HCT116 (cell line): ENCODE measurements at regions not wholly inside any gene's neighbourhood (a gene's known extent, or its start where the extent isn't known, plus 50 kb on each side); places are given as distances from the start of the nearest gene placed in this dataset.

Experiments used
- ATAC-seq: fragments of 200-7000 bp; cut with Tn5 transposase; 2 replicates; pipeline ENCODE4 v1.9.1; 2020; ENCODE audit warnings: mild to moderate bottlenecking, moderate library complexity
- BruUV-seq: library from RNA; stranded (reverse); fragments of 400-500 nt; replicated peaks from 2 replicates; lab custom pipeline; 2021; lab: Mats Ljungman, UMichigan
- CTCF ChIA-PET: fragments of 300-600 bp; sonication (Branson Sonifier 250); formaldehyde crosslinking; loops from one replicate; lab custom pipeline; 2021; ENCODE audit warnings: antibody characterized with exemption; lab: Charles Lee
- POLR2A ChIA-PET: fragments of 300-600, 350-600 bp; sonication (Branson Sonifier 250); formaldehyde crosslinking; loops from one replicate; lab custom pipeline; 2021; ENCODE audit warnings: antibody characterized with exemption; lab: Charles Lee
- RAD21 ChIA-PET, 2 experiments: fragments of 300-600 bp; sonication (Branson Sonifier 250); formaldehyde crosslinking; loops; one replicate each; lab custom pipeline; 2023; ENCODE audit warnings: low total read pairs in 2 of 2; ENCODE audit not compliant: uncharacterized antibody in 2 of 2, unreplicated experiment in 2 of 2, low non-redundant PET in 1 of 2; lab: Charles Lee
- DNase-seq: peaks from one replicate; pipeline ENCODE4 v3.0.0-alpha.2; 2010; ENCODE audit warnings: low read depth, low spot score
- H2AFZ ChIP-seq: fragments of 200-600 bp; shearing (Covaris generic), sonication (generic); 2 replicates; pipeline ENCODE4 v1.6.1; 2017; ENCODE audit warnings: low read depth, mixed run types, mixed read lengths, antibody characterized with exemption, low read length; ENCODE audit not compliant: poor library complexity, severe bottlenecking
- H3K27ac ChIP-seq: 2 replicates; pipeline ENCODE4 v1.5.1; 2012; ENCODE audit warnings: low read depth, low read length
- H3K27me3 ChIP-seq: fragments of 200-600 bp; sonication (generic); 2 replicates; pipeline ENCODE4 v1.6.1; 2016; ENCODE audit warnings: mixed run types, low read length, mixed read lengths; ENCODE audit not compliant: insufficient read depth
- H3K36me3 ChIP-seq, 2 experiments: fragments of 200-500 bp in 1 of 2; fragments of 200-600 bp in 1 of 2; sonication (Bioruptor generic) in 1 of 2; sonication (generic) in 1 of 2; 2 replicates each; pipeline versions ENCODE4 v1.5.1 to v1.6.1; 2014 to 2016; ENCODE audit warnings: low read length in 2 of 2, inconsistent platforms in 1 of 2, mixed read lengths in 1 of 2, mixed run types in 1 of 2; ENCODE audit not compliant: insufficient read depth in 2 of 2, control insufficient read depth in 1 of 2
- H3K4me1 ChIP-seq, 2 experiments: fragments of 200-600 bp in 1 of 2; sonication (generic) in 1 of 2; 2 replicates each; pipeline versions ENCODE4 v1.5.1 to v1.6.1; 2012 to 2017; ENCODE audit warnings: low read length in 2 of 2, inconsistent platforms in 1 of 2, mild to moderate bottlenecking in 1 of 2, mixed read lengths in 1 of 2, mixed run types in 1 of 2, moderate library complexity in 1 of 2; ENCODE audit not compliant: insufficient read depth in 2 of 2, control insufficient read depth in 1 of 2
- H3K4me2 ChIP-seq: fragments of 200-600 bp; sonication (generic); 2 replicates; pipeline ENCODE4 v1.6.1; 2017; ENCODE audit warnings: mixed run types, low read length, mixed read lengths
- H3K4me3 ChIP-seq, 2 experiments: fragments of 200-600 bp in 1 of 2; sonication (generic) in 1 of 2; replicated peaks in 1 of 2; 2 replicates each; pipeline ENCODE4 v1.5.1; 2011 to 2016; ENCODE audit warnings: low read length in 2 of 2, control low read depth in 1 of 2, low read depth in 1 of 2, mild to moderate bottlenecking in 1 of 2, mixed read lengths in 1 of 2, mixed run types in 1 of 2
- H3K79me2 ChIP-seq: fragments of 200-600 bp; sonication (generic); 2 replicates; pipeline ENCODE4 v1.6.1; 2017; ENCODE audit warnings: mild to moderate bottlenecking, mixed run types, low read length, moderate library complexity, mixed read lengths; ENCODE audit not compliant: insufficient read depth
- H3K9ac ChIP-seq: fragments of 200-600 bp; sonication (generic); 2 replicates; pipeline ENCODE4 v1.6.1; 2016; ENCODE audit warnings: low read length, mixed read lengths
- H3K9me2 ChIP-seq: fragments of 200-600 bp; sonication (generic), shearing (Covaris generic); 2 replicates; pipeline ENCODE4 v1.6.1; 2017; ENCODE audit warnings: mixed run types, mild to moderate bottlenecking, moderate library complexity; ENCODE audit not compliant: insufficient read depth
- H3K9me3 ChIP-seq, 2 experiments: fragments of 200-500 bp in 1 of 2; fragments of 200-600 bp in 1 of 2; sonication (Bioruptor generic) in 1 of 2; sonication (generic) in 1 of 2; 2 replicates each; pipeline ENCODE4 v1.6.1; 2014 to 2017; ENCODE audit warnings: low read length in 2 of 2, mixed read lengths in 2 of 2, inconsistent platforms in 1 of 2, low read depth in 1 of 2, mild to moderate bottlenecking in 1 of 2, mixed run types in 1 of 2, moderate library complexity in 1 of 2; ENCODE audit not compliant: control insufficient read depth in 1 of 2, insufficient read depth in 1 of 2
- H4K20me1 ChIP-seq: fragments of 200-600 bp; sonication (generic), shearing (Covaris generic); 2 replicates; pipeline ENCODE4 v1.6.1; 2017; ENCODE audit warnings: mixed run types, mild to moderate bottlenecking, moderate library complexity; ENCODE audit not compliant: insufficient read depth
- CEBPB ChIP-seq: IDR thresholded peaks from 2 replicates; pipeline ENCODE4 v1.6.1; 2012; ENCODE audit warnings: low read depth
- FOSL1 ChIP-seq: IDR thresholded peaks from 2 replicates; pipeline ENCODE4 v1.6.1; 2012; ENCODE audit warnings: low read depth
- SRF ChIP-seq: IDR thresholded peaks from 2 replicates; pipeline ENCODE4 v1.6.1; 2012; ENCODE audit warnings: low read depth
- ZFX ChIP-seq: fragments of 450-650 bp; IDR thresholded peaks from 2 replicates; pipeline ENCODE4 v1.6.1; 2017
- intact Hi-C: fragments of 100-400 bp; cut with micrococcal nuclease; formaldehyde crosslinking; loops from 2 replicates; pipeline ENCODE4 v1.10.0; 2022
- TF ChIP-seq, protein P1 (sequence below), 3 experiments: fragments of 200-600 bp in 1 of 3; sonication (generic) in 1 of 3; IDR thresholded peaks in 2 of 3; conservative IDR thresholded peaks in 1 of 3; 2 replicates each; pipeline ENCODE4 v1.5.1; 2012 to 2017; ENCODE audit warnings: low read depth in 2 of 3, low read length in 2 of 3, antibody characterized with exemption in 1 of 3, borderline replicate concordance in 1 of 3, control low read depth in 1 of 3, mild to moderate bottlenecking in 1 of 3, mixed read lengths in 1 of 3, mixed run types in 1 of 3, moderate library complexity in 1 of 3; ENCODE audit not compliant: insufficient read depth in 1 of 3
- TF ChIP-seq, protein P2 (sequence below): IDR thresholded peaks from 2 replicates; pipeline ENCODE4 v1.6.1; 2012
- TF ChIP-seq, protein P3 (sequence below): IDR thresholded peaks from 2 replicates; pipeline ENCODE4 v1.6.1; 2011; ENCODE audit warnings: mild to moderate bottlenecking, low read length, moderate library complexity; ENCODE audit not compliant: insufficient replicate concordance; ENCODE audit errors: extremely low read depth

DNA sequence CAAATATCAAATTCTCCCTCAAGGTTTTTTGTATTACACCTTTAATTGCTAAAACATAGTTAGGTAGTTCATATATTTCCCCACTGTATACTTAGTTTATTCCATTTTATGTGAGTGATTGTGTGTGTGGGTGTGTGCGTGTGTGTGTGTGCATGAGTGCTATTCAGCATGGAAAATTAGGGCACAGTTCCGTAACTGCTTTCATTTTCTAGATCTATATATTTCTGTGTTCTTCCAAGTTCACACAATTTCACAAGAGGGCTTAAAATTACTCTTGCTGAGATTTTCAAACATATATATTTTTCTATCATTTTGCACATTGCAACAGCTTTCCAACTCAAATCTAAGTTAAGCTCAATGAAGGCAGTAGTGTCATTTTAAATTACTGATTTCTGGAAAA lies 782.9 kb upstream of the SOX9 start:
- H3K79me2 ChIP-seq: no peaks in the 10 kb centered on the region
- intact Hi-C loops: no loop called here
- no peaks in the 10 kb centered on the region for H3K36me3 ChIP-seq
- H3K4me3 ChIP-seq: no peak overlapping the region
- no peak for TF ChIP-seq ZFX
- TF ChIP-seq FOSL1: no peak
- TF ChIP-seq CEBPB: no peak
- TF ChIP-seq, protein P1, sequence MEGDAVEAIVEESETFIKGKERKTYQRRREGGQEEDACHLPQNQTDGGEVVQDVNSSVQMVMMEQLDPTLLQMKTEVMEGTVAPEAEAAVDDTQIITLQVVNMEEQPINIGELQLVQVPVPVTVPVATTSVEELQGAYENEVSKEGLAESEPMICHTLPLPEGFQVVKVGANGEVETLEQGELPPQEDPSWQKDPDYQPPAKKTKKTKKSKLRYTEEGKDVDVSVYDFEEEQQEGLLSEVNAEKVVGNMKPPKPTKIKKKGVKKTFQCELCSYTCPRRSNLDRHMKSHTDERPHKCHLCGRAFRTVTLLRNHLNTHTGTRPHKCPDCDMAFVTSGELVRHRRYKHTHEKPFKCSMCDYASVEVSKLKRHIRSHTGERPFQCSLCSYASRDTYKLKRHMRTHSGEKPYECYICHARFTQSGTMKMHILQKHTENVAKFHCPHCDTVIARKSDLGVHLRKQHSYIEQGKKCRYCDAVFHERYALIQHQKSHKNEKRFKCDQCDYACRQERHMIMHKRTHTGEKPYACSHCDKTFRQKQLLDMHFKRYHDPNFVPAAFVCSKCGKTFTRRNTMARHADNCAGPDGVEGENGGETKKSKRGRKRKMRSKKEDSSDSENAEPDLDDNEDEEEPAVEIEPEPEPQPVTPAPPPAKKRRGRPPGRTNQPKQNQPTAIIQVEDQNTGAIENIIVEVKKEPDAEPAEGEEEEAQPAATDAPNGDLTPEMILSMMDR (IDR thresholded peaks at IDR 0.05 in 2 of 3, conservative IDR thresholded peaks at IDR 0.05 in 1 of 3; ENCODE audit: borderline replicate concordance in 1 of 3, insufficient read depth in 1 of 3, low read depth in 2 of 3, low read length in 2 of 3): no peak
- TF ChIP-seq SRF: no peak
- TF ChIP-seq, protein P2, sequence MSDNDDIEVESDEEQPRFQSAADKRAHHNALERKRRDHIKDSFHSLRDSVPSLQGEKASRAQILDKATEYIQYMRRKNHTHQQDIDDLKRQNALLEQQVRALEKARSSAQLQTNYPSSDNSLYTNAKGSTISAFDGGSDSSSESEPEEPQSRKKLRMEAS: no peak
- TF ChIP-seq, protein P3, sequence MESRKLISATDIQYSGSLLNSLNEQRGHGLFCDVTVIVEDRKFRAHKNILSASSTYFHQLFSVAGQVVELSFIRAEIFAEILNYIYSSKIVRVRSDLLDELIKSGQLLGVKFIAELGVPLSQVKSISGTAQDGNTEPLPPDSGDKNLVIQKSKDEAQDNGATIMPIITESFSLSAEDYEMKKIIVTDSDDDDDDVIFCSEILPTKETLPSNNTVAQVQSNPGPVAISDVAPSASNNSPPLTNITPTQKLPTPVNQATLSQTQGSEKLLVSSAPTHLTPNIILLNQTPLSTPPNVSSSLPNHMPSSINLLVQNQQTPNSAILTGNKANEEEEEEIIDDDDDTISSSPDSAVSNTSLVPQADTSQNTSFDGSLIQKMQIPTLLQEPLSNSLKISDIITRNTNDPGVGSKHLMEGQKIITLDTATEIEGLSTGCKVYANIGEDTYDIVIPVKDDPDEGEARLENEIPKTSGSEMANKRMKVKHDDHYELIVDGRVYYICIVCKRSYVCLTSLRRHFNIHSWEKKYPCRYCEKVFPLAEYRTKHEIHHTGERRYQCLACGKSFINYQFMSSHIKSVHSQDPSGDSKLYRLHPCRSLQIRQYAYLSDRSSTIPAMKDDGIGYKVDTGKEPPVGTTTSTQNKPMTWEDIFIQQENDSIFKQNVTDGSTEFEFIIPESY: no peak
- RAD21 ChIA-PET: no interaction called here
- H4K20me1 ChIP-seq: no peaks in the 10 kb centered on the region
- BruUV-seq: no TSS peak
- no peaks in the 10 kb centered on the region for H3K9me2 ChIP-seq
- no peak overlapping the region for H3K4me2 ChIP-seq
- H3K9me3 ChIP-seq: no peaks in the 10 kb centered on the region
- POLR2A ChIA-PET: no interaction called here
- no peak overlapping the region for H3K9ac ChIP-seq
- no peaks in the 10 kb centered on the region for H3K4me1 ChIP-seq
- no peaks in the 10 kb centered on the region for H3K27me3 ChIP-seq
- peak overlapping the region; percentile 32 for H2AFZ ChIP-seq
- H3K27ac ChIP-seq: no peak overlapping the region
- DNase-seq (no peak), ATAC-seq (no peak)
- CTCF ChIA-PET: no interaction called here
